ENCODE measurements at regions not wholly inside any gene's neighbourhood (a gene's known extent, or its start where the extent isn't known, plus 50 kb on each side); places are given as distances from the start of the nearest gene placed in this dataset.

DNA sequence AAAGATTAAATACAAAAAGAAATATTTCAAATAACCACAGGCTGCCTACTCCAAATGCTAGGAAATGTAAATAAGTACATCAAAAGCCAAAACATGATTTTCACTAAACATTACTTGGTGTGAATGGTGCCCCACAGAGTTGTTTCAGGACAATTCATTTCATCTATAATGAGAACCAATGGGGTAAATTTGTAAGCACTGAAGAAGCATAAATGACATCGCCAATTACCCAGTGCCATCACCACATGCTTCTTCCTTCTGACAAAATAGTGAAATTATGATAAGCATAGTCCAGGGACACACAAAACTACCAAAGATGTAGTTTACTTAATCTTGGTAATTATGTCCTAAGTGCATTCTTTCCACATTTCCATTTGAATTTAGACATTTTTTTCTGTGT, 510.4 kb upstream of the TYRP1 start:
- DNase-seq = no peak

DNA sequence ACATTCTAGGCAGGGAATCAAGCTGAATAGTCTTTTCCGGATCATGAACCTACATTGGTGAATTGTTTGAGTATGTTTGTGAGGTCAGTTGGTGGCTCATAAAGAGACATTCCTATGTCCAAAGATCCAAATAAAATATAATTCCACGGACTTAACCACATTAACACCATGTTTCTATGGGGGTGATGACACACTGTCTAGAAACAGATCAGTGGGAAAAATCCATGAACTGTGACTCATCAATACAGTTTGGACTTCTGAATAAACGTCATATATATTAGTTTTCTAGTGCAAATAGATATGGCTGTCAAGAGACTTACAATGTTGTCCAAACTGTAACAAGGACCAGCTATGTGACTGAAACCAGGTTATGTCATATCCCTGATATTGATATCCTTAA, 509.9 kb upstream of the TYRP1 start:
- DNase-seq = no peak

DNA sequence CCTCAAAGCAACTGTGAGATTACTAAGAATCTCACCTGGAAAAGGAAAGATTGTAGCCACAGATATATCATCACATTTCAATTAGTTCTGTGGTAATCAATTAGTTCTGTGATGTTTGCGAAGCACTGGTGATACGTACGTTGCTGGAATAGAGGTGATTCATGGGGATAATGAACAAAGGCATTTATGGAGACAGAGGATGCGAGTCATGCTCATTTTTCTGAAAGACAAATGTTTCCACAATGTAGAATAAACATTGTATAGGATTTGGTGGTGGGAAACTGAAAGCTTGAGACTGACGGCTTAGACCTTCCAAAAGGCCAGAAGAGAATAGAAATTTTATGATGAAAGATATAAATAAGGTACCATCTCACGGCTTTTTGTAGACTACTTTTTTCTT, 507.3 kb upstream of the TYRP1 start:
- DNase-seq = no peak

DNA sequence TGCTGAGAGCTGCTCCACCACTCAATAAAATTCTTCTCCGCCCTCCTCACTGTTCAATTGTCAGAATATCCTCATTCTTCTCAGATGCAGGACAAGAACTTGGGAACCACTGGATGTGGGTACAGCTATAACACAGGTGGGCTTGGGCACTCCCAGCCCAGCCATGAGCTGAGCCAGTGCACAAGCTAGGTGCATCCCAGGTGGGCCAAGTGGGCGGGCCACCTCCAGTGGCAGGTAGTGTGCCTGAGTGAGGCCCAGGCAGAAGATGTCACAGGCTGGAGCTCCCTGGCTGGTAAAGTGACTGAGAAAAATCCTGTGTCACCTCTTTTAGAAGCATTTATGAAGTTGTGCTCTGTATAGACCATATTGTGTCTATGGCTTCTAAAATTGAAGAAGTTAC, 501.6 kb upstream of the TYRP1 start:
- DNase-seq = no peak

DNA sequence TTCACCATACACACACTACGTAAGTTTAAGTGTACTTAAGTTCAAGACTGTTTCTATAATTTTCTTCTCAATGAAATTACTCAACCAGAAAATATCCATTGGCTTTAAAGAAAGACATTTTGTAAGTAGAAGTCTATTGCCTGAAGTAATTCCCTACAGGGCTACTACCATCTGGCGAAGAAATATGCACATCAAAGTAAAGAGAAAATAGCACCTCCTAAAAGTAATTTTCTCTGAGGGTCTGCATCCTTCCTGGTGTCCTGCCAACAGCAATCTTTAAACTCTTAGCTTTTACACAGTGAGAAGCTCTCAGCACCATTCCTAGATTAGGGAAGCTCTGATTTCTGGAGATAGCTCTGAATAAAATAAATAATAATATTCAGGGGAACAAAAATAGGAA, 498.5 kb upstream of the TYRP1 start:
- no peak for DNase-seq

DNA sequence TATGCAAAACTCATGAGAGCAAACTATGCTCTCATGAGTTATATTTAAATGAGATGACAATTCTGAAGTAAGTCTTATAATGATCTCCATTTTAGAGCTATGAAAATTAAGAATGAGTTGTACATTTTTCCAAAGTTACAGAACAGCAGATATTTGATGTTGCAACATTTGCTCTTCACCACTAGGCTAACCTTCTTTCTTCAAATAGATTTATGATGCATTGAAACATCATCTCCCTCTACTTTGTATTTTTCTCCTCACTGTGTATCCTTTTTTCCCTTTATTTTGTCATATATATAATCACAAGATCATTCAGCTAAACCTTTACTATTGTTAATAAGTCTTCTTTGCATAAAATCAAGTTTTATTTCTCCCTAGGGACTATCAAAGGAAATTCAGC, 497.7 kb upstream of the TYRP1 start:
- DNase-seq = no peak

DNA sequence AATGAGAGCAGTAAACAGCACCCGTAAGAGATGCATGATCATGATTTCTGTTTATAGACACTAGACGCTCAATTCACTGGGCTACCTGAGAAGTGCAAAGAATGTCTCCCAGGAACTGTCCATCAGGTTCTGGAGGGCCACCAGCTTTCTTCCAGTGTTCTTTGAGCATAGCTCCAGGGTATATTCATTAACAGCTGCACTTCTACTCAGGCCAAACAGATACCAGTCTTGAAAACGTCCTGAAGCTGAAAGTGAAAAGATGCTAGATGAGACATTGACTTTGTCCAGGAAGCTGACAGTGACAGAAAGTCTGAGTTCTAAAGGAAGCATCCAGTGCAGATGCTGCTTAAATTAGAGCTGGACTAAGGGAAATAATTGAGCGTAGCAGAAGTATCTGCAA, 488.7 kb upstream of the TYRP1 start:
- no peak for DNase-seq

DNA sequence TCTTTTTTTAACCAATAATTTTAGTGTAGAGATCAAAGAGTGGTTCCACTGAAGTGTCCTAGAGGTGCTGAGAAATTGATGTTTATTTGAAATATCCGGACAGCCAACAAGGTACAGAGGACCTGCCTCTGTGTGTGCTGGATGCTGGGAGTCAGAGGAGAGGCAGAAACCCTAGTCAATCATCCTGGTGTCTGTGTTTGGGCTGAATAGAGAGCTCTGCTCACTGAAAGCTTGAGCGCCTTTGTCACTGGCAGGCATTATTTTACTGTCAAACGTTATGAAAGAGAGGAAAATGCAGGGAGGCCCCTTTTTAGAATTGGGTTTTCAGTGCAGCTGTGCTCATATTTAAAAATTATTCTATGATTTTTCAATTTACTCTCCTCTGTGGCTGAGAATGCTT, 480.3 kb upstream of the TYRP1 start:
- DNase-seq = no peak

DNA sequence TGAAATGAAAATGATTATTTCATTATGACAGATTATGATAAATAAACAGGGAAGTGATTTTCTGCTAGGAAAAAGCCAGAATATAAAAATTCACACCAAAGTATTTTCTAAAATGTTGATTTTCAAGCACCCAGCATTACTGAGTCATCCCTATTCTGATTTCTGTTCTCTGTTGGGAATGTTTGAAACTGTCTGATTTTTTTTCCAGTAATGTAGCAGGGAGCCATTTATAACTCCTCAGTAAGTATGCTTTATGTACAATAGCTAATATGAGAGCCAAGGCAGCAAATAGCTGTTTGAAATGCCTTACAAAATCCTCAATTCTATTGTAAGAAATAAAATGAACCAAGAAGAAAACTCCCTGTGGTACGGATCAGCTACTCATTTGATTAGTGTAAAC, 471.7 kb upstream of the TYRP1 start:
- DNase-seq = no peak

DNA sequence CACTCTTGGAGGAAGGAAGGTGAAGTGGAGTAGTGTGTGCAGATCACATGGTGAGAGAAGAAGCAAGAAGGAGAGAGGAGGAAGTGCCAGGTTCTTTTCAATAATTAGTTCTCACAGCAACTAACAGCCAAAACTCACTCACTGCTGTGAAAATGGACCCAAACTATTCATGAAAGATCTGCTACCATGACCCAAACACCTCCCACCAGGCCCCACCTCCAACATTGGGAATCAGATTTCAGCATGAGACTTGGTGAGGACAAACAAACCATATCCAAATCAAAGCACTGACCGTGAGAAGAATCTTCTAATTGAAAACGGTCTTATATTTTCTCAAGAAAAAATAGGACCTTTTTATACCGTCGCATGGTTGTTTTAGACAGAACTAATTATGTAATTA, 468.7 kb upstream of the TYRP1 start:
- no peak for DNase-seq

DNA sequence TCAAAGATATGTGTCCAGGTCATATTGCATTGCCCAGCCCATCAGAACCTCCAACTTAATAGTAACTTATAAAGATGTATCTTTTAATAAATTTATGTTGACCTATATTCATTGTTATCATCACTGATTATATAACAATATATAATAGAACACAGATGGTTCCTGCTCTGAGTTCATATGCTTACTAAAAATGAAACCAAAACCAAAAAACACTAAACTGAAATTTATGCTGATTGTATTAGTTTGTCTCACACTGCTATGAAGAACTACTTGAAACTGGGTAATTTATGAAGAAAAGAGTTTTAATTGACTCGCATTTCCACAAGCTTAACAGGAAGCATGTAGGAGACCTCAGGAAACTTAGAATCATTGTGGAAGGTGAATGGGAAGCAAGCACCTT, 462.5 kb upstream of the TYRP1 start:
- DNase-seq = no peak

DNA sequence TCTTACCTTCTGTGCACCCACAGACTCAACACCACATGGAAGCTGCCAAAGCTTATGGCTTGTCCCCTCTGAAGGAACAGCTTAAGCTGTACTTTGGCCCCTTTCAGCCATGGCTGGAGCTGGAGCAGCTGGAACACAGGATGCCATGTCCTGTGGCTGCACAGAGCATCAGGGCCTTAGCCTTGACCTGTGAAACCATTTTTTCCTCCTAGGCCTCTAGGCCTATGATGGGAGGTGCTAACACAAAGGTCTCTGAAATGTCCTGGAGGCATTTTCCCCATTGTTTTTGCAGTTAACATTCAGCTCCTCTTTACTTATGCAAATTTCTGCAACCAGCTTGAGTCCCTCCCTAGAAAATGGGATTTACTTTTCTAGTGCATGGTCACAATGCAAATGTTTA, 461.4 kb upstream of the TYRP1 start:
- DNase-seq = no peak

DNA sequence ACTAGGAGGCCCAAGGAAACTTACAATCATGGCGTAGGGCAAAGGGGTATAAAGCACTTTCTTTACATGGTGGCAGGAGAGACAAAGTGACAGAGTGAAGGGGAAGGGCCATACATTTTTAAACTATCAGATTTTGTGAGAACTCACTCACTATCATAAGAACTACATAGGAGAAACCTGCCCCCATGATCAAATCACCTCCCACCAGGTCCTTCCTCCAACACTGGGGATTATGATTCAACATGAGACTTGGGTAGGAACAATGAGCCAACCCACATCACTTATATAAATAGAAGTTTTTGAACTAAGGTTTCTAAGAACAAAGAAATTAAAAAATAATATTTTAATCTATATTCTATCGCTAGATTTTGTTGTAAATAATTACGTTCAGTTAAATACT, 460.3 kb upstream of the TYRP1 start:
- no peak for DNase-seq

DNA sequence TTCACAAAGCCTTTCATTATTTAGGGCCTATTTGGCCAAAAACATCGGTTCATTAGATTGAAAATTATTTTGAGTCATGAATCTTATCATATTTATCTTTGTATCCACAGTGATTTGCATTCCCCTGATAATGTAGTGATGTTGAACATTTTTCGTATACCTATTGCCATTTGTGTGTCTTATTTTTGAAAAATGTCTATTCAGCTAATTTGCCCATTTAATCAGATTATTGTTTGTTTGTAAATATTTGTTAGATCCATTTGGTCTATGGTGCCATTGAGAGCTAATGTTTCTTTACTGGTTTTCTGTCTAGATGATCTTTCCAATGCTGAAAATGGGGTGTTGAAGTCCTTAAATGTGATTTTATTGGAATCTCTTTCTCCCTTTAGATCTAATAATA, 439.2 kb upstream of the TYRP1 start:
- no peak for DNase-seq

DNA sequence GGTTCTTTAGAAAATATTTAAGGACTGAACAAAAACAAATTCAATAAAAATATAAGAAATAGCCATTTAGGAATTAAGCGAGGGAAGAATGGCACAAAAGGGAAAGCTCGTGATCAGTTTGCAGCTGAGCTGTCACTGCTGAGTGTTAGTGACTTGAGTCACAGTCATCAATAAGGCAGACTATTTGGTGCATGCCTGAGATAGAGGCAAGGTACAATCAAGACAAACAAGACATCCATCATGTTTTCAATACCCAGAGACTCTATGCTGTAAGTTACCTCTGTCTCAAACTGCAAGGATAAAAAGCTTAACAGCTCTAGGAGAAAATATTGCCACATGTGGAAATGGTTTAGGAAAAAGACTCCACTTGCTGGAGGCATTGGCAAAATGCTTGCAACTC, 426.4 kb upstream of the TYRP1 start:
- DNase-seq = no peak

DNA sequence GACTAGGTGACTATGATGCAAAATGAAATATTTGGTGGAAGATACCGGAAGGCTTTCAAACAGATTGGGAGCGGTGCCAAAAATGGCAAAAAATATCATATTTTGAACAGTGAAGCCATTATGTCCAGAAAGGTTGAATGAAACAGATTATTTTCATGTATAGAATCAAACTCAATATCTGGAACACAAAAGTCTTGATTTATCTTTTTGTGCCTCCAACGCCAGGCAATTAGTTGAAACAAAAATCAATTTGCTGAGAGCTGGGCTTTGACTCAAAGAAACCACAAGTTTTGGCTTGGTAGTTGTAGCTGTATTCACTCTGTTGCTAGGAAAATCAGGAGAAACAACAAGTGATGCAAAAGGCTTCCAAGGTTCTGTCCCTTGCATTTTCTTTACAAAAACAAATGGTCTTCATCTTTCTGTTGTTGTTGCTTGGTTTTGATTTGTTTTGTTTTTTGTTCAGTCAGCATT, 421.7 kb upstream of the TYRP1 start:
- no peak for DNase-seq

DNA sequence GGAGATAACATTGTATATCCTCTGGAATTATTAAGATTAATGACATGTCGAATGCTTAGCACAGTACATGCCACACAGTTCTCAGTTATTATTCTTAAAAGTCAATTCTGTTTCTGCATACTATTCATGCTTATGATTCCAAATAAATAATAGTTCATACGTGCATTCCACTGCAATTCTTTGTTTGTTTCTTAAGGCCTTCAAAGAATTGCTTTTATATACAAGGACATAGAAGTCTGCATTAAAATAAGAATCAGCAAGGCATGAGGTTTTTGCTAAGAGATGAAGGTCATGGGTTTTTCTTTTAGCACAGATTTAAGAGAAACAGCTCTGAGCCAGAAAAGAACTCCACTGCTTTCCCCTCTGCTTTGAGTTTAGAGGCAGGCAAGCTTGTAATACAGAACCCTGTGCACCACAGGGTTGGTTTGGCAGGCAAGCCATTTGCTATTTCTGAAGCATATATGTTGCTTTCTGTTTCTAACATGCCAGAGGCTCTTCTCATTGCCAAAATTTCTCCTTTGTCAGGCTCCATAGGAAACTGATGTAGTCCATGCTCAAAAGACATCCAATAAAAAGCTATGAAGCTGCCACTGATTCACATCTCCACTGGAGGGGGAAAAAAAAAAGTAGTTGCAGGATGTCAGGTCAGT, 420.6 kb upstream of the TYRP1 start:
- no peak for DNase-seq

DNA sequence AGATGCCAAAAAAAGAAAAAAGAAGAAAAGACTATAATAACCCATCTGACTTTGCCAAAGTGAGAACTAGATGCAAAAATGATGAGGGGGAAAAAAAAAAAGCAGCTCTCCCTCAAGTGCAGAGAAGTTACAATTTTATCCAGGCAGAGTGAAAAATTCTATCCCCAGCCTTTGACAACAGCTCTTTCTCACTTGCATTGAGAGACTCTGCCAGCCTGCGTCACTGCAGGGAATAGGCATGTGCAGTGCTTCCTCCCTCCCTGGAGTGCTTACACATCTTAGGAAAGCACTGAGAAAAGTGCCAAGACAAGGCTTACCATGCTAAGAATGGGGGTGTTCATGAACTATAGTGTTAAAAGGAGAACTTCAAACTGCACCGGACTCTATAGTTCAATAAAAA, 418.6 kb upstream of the TYRP1 start:
- DNase-seq = no peak

DNA sequence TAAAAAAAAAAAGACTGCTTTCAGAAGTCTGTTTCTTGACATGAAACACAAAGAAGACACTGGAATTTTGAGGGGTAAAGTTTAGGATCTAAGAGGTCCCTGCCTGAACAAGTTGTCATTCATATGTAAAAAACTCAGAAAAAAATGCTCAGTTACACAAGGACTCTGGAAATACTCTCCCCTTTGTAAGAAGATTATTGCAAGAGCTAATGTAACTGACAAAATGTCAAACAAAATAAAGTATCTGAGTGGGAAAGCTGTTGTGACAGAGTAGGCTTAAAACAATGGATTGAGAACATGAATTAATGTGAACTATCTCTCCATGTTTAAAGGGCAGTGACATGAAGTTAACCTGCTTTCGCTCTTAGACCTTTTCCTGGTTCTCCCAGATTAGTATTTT, 416.7 kb upstream of the TYRP1 start:
- DNase-seq = no peak

DNA sequence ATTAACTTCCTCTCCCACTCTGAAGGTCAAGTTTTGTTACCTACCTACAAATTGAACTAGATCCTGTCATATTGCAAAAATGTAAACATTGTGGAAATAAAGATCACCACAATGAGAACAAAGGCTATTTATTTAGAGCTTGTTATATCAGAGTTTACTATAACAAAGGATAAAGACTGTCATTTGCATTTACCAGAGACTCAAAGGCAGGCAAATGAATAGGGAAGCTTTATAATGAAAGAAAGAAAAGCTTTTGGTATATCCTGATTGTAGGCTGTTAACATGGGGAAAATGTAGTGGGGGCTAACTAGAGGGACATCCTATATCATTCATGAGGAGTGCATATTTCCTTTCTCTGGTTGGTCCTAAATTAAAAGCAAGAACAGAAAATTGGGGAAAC, 403.5 kb upstream of the TYRP1 start:
- no peak for DNase-seq

DNA sequence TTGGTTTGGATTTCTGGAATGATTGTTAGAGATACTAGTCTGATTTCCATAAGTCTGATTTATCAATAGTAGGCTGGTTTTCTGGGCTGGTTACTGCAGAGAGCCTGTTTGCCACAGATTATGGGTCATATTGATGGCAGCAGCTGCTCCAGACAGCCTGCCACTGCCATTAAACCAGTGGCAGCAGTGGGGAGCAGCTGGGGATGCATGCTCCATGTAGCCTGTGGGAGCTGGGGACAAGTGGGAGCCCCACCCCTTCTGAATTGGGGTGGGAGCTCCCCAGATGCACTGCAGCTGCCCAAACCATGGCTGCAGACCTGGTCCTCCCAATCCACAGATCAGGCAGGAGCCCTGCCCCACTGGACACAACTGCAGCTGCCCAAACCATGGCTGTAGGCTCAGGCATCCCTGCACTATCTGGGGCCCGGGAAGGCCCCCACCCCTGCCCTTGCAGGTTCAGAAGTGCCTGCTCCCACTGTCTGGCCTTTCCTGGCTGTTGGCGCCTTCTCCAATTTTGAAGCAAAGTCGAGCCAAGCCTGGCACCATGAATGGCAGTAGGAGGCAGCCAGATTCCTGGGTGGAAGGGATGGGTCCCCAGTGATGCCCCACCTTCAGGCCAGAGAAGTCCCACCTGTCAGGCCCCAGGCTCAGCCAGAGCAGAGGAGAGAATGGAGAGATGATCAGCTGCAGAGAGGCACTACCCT, 402.9 kb upstream of the TYRP1 start:
- no peak for DNase-seq

DNA sequence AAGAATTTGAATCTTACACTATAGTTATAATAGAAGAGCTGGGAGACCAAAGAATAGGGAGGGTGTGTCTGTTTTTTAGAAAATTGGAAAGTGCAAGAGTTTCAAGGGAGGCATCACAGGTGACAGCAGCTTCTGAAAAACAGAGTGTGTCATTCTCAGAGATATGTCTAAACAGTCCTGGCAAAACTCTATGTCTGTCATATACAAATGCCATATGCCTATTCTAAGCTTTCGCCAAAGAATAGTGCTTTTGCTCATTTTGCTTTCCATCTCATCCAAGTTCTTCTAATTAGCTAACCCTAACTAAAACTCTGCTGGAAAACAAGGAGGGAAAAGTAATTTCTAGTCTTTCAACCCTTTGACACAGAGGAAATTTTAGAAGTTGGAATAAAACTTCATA, 388.0 kb upstream of the TYRP1 start:
- no peak for DNase-seq

DNA sequence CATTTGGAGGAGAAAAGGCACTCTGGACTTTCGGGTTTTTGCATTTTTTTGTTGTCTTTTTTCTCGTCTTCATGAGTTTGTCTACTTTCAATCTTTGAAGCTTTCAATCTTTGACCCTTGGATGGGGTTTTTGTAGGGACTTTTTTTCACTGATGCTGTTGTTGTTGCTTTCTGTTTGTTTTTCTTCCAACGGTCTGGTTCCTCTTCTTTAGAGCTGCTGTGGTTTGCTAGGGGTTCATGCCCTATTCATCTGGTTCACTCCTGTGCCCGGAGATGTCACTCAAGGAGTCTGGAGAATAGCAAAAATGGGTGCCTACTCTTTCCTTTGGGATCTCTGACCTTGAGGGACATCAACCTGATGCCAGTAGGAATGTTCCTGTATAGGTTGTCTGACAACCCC, 378.6 kb upstream of the TYRP1 start:
- no peak for DNase-seq

DNA sequence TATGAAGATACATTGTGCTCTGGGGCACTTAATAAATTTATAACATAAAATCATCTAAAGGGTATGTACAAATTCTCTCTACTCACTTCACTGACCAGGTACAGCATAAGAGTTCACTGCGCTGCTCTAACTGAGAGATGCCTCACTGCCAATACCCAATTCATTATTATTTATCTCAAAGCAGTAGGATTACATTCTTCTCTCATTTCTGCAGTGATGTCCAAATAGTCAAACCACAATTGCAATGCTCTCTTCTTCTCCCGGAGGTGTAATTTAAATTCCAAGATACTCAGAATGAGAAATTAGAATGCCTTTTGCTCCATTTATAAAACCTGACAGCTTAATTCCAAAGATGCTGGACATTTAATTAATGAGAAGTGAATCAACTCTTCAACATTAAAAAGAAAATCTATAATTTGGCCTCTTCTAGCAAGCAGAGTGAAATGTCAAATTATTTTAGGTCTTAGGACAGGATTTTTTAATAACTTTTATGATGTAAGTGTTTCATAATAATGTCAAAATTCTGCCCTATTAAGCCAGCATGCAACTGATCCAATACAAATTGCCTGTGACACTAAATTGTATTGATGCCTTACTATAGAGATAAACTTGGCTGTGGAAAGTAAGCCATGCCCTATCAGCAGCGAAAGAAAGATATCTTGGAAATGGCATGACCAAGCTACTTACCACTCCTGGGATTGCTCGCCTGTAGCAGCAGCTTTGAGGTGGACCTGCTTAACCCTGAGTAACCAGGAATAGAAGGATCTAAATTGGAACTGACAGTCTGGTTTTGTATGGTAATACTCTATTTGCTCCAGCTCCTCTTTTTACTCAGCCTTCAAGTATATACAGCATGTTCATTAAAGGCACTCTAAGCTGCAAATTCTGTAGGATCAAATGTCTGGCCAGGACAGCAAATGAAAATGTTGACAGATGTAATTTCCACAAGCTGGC, 374.2 kb upstream of the TYRP1 start:
- no peak for DNase-seq
